ENCODE measurements at regions not wholly inside any gene's neighbourhood (a gene's known extent, or its start where the extent isn't known, plus 50 kb on each side); places are given as distances from the start of the nearest gene placed in this dataset.
"Not testable (repeated sequence)": the region's sequence is repeated elsewhere in the genome, so short reads cannot be mapped to it uniquely, and the experiment has no call there.

GRCh38 chr13:109269381-109269780 is 517.0 kb downstream of the IRS2 start:
- not testable (repeated sequence) for DNase-seq

- not testable (repeated sequence) for DNase-seq
Measured at GRCh38 chr13:109268492-109268891, 517.9 kb downstream of the IRS2 start.

GRCh38 chr13:109267400-109267799 is 519.0 kb downstream of the IRS2 start:
- not testable (repeated sequence) for DNase-seq

- not testable (repeated sequence) for DNase-seq
Measured at GRCh38 chr13:109265438-109265742, 521.0 kb downstream of the IRS2 start.

- DNase-seq: not testable (repeated sequence)
Measured at GRCh38 chr13:109264603-109265437, 521.6 kb downstream of the IRS2 start.

GRCh38 chr13:109257761-109258157 is 528.6 kb downstream of the IRS2 start:
- not testable (repeated sequence) for DNase-seq
